A673 (cell line): ENCODE measurements at regions not wholly inside any gene's neighbourhood (a gene's known extent, or its start where the extent isn't known, plus 50 kb on each side); places are given as distances from the start of the nearest gene placed in this dataset.
A peak's percentile ranks its signal among the peaks of the same experiment; 100 is the strongest.

Source experiments
- BruUV-seq: library from RNA; stranded (reverse); fragments of 400-500 nt; replicated peaks from 2 replicates; lab custom pipeline; 2021; lab: Mats Ljungman, UMichigan
- CTCF ChIA-PET: fragments of 300-600 bp; sonication (Branson Sonifier 250); formaldehyde crosslinking; loops from one replicate; lab custom pipeline; 2022; ENCODE audit warnings: antibody characterized with exemption; lab: Charles Lee
- POLR2A ChIA-PET: fragments of 300-600 bp; sonication (Branson Sonifier 250); formaldehyde crosslinking; loops from one replicate; lab custom pipeline; 2022; ENCODE audit warnings: antibody characterized with exemption; ENCODE audit not compliant: low non-redundant PET; lab: Charles Lee
- DNase-seq: peaks from one replicate; pipeline ENCODE4 v3.0.0-alpha.2; 2015; ENCODE audit warnings: low spot score
- H3K27ac ChIP-seq: fragments of 200-600 bp; sonication (generic); 2 replicates; pipeline ENCODE4 v1.5.1; 2016; ENCODE audit warnings: mixed run types, low read depth, mild to moderate bottlenecking, mixed read lengths, antibody characterized with exemption, low read length; ENCODE audit not compliant: poor library complexity, severe bottlenecking
- H3K27me3 ChIP-seq: fragments of 200-600 bp; sonication (generic); replicated peaks from 2 replicates; pipeline ENCODE4 v1.6.1; 2017; ENCODE audit warnings: mixed run types, low read depth, mild to moderate bottlenecking, mixed read lengths, antibody characterized with exemption, low read length; ENCODE audit not compliant: insufficient read depth, poor library complexity
- H3K36me3 ChIP-seq: fragments of 200-600 bp; sonication (generic); 2 replicates; pipeline ENCODE4 v1.6.1; 2016; ENCODE audit warnings: mixed run types, mild to moderate bottlenecking, mixed read lengths, antibody characterized with exemption, low read length; ENCODE audit not compliant: insufficient read depth, poor library complexity, severe bottlenecking
- H3K4me1 ChIP-seq: fragments of 200-600 bp; sonication (generic); 2 replicates; pipeline ENCODE4 v1.6.1; 2017; ENCODE audit warnings: mixed run types, mild to moderate bottlenecking, mixed read lengths, antibody characterized with exemption, low read length; ENCODE audit not compliant: insufficient read depth, poor library complexity, severe bottlenecking
- H3K4me3 ChIP-seq: fragments of 200-600 bp; sonication (generic); 2 replicates; pipeline ENCODE4 v1.5.1; 2016; ENCODE audit warnings: low read depth, mixed run types, mild to moderate bottlenecking, mixed read lengths, low read length; ENCODE audit not compliant: poor library complexity, severe bottlenecking
- H3K9me3 ChIP-seq: fragments of 200-600 bp; sonication (generic); 2 replicates; pipeline ENCODE4 v1.6.1; 2016; ENCODE audit warnings: mixed run types, low read depth, mild to moderate bottlenecking, mixed read lengths, antibody characterized with exemption, low read length; ENCODE audit not compliant: poor library complexity, severe bottlenecking
- EZH2 ChIP-seq: fragments of 200-600 bp; sonication (generic); IDR thresholded peaks from 2 replicates; pipeline ENCODE4 v1.6.1; 2017; ENCODE audit warnings: borderline replicate concordance, low read depth, mild to moderate bottlenecking, mixed read lengths, antibody characterized with exemption, low read length; ENCODE audit not compliant: poor library complexity, severe bottlenecking
- intact Hi-C: fragments of 100-400 bp; cut with micrococcal nuclease; formaldehyde crosslinking; loops from one replicate; pipeline ENCODE4 v1.10.0; 2022; ENCODE audit not compliant: unreplicated experiment
- TF ChIP-seq, protein P1 (sequence below): fragments of 300-800, 200-600 bp; sonication (generic); conservative IDR thresholded peaks from 2 replicates; pipeline ENCODE4 v1.5.1; 2017; ENCODE audit warnings: low read depth, mild to moderate bottlenecking, antibody characterized with exemption, low read length, moderate library complexity, mixed read lengths

DNA sequence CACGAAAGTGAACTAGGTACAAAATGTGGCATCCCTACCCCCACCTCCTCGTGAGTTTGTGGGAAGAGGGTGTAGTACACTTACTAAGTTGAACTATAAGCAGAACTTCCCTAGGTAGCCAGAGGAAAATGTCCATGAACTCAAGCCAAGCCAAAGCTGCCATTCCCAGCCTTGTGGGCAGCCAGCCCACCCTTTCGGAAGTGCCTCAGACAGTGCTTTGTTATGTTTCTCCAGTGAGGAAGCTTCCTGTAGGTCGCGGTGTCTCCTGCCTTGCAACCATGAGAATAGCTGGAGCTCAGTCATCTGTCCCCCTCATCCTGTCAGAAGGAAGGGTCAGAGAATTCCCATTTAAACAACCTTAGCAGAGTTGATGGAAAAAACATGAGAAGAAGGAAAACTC lies 266.9 kb downstream of the DUSP6 start:
- Histone ChIP-seq H3K27ac (no peak overlapping the region), H3K4me3 (no peak overlapping the region), H3K9me3 (peaks cover 6% of the 10 kb centered on the region), H3K4me1 (peaks cover 45% of the 10 kb centered on the region), H3K36me3 (no peaks in the 10 kb centered on the region), H3K27me3 (no peaks in the 10 kb centered on the region)
- no TSS peak for BruUV-seq
- TF ChIP-seq EZH2, result no peak
- TF ChIP-seq, protein P1, sequence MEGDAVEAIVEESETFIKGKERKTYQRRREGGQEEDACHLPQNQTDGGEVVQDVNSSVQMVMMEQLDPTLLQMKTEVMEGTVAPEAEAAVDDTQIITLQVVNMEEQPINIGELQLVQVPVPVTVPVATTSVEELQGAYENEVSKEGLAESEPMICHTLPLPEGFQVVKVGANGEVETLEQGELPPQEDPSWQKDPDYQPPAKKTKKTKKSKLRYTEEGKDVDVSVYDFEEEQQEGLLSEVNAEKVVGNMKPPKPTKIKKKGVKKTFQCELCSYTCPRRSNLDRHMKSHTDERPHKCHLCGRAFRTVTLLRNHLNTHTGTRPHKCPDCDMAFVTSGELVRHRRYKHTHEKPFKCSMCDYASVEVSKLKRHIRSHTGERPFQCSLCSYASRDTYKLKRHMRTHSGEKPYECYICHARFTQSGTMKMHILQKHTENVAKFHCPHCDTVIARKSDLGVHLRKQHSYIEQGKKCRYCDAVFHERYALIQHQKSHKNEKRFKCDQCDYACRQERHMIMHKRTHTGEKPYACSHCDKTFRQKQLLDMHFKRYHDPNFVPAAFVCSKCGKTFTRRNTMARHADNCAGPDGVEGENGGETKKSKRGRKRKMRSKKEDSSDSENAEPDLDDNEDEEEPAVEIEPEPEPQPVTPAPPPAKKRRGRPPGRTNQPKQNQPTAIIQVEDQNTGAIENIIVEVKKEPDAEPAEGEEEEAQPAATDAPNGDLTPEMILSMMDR, result no peak
- intact Hi-C loops, result no loop called here
- POLR2A ChIA-PET, result no interaction called here
- CTCF ChIA-PET, result no interaction called here
- DNase-seq, result no peak

DNA sequence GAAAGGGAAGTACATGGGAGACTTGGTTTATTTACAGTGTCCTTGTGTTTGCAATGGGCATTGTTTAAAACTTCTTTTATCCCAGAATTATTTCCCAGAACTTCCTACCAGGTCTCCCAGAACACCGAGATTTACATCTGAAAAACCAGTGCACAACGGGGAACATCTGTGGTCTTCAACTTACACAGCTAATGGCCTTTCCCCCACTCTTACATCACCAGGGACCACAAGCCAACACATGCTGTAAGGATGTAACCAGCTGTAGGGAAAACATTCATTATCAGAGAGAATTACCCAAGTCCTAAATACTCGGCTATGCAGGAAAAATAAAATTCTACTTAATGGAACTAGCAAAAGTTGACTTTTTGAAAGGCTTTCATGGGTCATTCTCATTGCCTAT lies 267.6 kb downstream of the DUSP6 start:
- CTCF ChIA-PET, result no interaction called here
- POLR2A ChIA-PET, result no interaction called here
- no peak for DNase-seq
- Histone ChIP-seq H3K4me3 (no peak overlapping the region), H3K27me3 (no peaks in the 10 kb centered on the region), H3K36me3 (no peaks in the 10 kb centered on the region), H3K27ac (no peak overlapping the region), H3K4me1 (peaks cover 47% of the 10 kb centered on the region), H3K9me3 (peaks cover under 1% of the 10 kb centered on the region)
- intact Hi-C loops, result loop anchor here (5.0 kb wide), 1 partner anchor 73 kb away; no protein-coding TSS in a partner anchor
- TF ChIP-seq, protein P1, result no peak
- no TSS peak for BruUV-seq

DNA sequence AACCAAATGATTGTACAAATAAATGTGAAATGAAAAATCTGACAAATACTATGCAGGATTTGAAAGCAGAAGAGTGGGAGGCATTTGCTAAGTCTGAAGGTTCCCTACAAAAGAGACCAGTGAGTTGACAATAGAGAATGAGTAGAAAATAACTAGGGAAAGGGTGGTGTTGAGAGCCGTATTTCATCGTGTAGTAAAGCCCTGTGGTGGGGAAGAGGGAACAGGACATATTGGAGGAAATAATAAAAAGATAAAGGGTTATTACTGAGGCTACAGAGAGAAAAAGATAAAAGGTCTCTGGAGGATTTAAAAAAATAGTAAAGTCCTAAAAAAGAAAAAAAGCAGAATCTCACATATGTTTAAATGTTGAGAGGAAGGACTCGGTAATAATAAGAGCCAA lies 268.8 kb downstream of the DUSP6 start:
- intact Hi-C loops, result loop anchor here (5.0 kb wide), 1 partner anchor 74 kb away; no protein-coding TSS in a partner anchor
- H3K4me1 ChIP-seq, result peaks cover 55% of the 10 kb centered on the region
- no peak overlapping the region for H3K27ac ChIP-seq
- BruUV-seq, result no TSS peak
- H3K36me3 ChIP-seq, result no peaks in the 10 kb centered on the region
- POLR2A ChIA-PET, result no interaction called here
- H3K27me3 ChIP-seq, result no peaks in the 10 kb centered on the region
- DNase-seq, result peak; percentile 35
- H3K4me3 ChIP-seq, result no peak overlapping the region
- CTCF ChIA-PET, result no interaction called here
- no peaks in the 10 kb centered on the region for H3K9me3 ChIP-seq
- TF ChIP-seq, protein P1, result no peak
- no peak for TF ChIP-seq EZH2
